GM19043 (cell line): ENCODE measurements at regions not wholly inside any gene's neighbourhood (a gene's known extent, or its start where the extent isn't known, plus 50 kb on each side); places are given as distances from the start of the nearest gene placed in this dataset.

ENCODE experiments used
- ATAC-seq: cut with Tn5 transposase; IDR thresholded peaks from one replicate; pipeline ENCODE4 v1.9.1; 2021; ENCODE audit warnings: low read depth; ENCODE audit not compliant: unreplicated experiment

DNA sequence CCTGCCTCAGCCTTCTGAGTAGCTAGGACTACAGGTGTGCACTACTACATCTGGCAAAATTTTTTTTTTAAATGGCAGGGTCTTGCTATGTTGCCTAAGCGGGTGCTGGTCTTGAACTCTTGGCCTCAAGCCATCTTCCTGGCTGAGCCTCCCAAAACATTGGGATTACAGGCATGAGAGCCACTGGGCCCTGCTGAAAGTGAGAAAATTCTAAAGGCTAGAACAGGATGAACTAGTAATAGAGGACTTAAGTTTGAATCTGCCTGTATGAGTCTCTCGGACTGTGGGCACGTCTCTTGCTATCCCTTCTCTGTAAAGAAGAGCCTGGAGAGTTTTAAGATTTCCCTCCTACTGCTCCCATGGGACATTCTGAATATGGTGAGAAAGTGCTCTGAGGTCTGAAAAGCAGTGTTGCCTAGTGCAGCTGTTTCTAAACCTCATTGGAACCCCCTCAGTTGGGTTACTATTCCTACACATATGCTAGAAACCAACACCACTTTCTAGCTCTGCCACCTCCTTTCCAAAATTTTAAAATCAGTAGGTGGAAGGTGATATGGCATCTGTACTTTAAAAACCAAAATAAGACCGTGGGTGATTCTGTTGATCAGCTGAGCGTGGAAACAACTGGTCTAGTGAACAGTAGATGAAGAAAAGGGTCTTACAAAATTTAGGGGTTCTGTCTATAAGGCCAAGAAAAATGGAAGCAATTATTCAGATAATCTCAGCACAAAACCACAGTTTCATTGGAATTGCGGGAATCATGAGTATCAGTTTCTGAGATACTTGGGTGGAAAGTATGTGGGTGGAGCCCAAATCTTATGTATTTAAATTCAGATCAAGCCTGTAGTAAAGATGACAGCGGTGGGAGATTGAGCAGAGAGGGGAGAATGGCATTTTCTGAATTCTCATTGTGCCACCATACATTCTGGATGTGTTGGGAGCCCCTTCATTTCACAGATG, 259.8 kb upstream of the CXCR4 start:
- no peak for ATAC-seq

DNA sequence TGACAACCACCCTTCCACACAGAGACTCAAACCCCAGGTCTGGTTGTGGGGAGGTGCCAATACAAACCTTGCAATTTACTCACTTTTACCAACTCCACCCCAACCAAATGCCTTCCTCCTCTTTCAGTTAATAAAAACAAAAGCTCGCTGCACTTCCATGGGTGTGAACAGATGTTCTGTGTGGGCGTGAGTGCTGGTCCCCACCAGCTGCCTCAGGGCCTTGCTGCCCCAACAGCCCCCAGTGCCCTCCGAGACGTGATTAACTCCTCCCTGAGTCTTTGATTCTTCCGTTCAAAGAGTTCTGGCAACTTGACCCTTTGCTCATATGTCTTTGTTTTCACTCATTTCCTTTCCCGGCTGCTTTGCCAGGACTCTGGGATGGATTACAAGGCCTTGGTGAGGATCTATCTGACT, 258.9 kb upstream of the CXCR4 start:
- no peak for ATAC-seq

- ATAC-seq = no peak
Measured at GRCh38 chr2:136376211-136376610, 258.3 kb upstream of the CXCR4 start.

DNA sequence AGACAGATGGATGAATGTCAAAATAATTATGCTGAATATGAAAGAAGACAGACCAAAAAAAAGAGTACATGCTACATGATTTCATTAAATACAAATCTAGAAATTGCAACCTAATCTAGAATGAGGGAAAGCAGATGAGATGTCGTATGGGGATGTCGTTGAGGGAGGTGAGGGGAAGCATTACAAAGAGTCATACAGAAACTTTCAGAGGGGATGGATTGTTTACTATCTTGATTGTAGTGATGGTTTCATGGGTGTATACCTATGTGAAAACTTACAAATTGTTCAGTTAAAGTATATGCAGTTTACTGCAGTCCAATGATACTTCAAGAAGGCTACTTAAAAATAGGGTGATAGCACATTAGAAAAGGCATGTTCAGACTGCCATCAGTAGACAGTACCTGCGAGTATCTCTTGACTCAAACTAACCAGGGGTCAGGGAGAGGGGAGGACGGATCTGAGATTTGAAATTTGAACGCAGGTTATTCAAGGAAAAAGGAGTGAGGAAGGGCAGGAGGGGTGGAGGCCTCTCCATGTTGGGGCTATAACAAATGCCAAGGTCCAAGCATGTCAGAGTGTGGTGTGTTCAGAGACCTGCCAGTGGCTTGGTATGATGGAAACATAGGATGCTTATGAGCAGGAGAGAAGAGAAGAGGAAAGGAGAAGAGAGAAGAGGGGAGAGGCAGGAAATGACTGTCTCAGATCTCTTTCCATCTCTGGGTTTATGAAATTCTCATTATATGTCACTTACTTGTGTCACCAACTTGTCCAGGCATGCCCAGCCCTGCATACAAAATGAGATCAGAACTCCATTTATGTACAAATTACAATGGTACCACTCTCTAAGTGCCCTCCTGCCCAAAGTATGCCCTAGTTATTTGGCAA, 257.3 kb upstream of the CXCR4 start:
- no peak for ATAC-seq

DNA sequence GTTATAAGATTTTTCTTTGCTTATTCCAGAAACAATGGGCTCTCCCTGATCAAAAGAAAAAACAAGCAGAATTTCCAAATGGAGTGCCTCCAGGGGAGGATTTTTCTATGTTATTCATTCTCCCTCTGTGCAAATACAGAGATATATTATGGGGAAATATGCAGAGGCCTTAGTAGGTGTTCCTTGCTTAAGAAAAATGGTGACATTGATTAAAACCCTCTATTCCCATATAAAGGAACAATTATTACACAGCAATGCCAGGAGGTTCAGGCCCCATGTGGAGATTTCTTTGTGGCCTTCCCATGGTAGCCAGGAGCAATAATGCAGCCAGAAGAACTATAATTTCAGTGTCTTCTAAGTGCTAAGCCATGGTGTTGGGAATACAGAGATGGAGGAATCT, 255.9 kb upstream of the CXCR4 start:
- no peak for ATAC-seq

- ATAC-seq = no peak
Measured at GRCh38 chr2:136373029-136373428, 255.1 kb upstream of the CXCR4 start.

GRCh38 chr2:136363900-136364299, 246.0 kb upstream of the CXCR4 start:
- ATAC-seq = no peak

- ATAC-seq = no peak
Measured at GRCh38 chr2:136363470-136363869, 245.5 kb upstream of the CXCR4 start.

- peak; percentile 95 for ATAC-seq
Measured at GRCh38 chr2:136362676-136363390, 244.9 kb upstream of the CXCR4 start.

- no peak for ATAC-seq
Measured at GRCh38 chr2:136361521-136361920, 243.6 kb upstream of the CXCR4 start.

- ATAC-seq = no peak
Measured at GRCh38 chr2:136360790-136361189, 242.8 kb upstream of the CXCR4 start.

DNA sequence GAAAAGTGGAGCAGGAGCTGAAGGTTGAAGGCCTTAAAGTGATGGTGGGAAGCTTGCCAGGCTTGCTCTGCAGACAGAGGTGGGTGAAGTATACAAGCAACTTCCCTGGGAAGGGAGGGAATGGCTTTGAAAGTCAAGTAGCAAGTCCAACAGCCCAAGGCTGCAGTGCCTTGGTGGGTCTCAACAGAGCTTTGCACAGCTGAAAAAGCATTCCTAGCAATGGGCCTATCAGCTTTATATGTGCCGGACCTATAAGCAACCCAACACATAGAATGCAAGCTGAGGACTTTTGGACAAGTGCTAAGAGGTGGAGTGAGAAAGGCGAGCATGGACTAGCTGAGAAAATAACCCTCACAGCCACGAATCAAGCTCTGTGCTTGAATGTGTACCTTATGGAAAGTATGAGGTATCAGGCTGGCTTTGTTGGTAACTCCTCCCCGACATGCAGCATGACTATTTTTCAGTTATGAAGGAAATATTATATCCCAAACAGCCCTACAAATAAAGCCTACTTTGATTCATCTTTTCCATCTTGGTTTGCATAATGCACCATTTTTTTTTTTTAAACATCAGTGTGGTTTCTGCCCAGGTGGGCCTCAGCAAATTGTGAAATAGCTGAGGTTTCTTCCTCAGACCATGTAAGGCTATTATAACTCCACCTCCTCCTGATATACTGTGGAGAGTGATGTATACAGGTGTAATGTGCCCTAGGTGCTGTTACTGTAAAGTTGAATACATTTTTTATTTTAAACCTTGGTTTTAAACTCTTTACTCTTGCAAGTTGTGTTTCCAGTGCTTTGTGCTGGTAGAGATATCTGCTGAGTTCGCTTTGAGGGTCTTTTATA, 241.4 kb upstream of the CXCR4 start:
- no peak for ATAC-seq

DNA sequence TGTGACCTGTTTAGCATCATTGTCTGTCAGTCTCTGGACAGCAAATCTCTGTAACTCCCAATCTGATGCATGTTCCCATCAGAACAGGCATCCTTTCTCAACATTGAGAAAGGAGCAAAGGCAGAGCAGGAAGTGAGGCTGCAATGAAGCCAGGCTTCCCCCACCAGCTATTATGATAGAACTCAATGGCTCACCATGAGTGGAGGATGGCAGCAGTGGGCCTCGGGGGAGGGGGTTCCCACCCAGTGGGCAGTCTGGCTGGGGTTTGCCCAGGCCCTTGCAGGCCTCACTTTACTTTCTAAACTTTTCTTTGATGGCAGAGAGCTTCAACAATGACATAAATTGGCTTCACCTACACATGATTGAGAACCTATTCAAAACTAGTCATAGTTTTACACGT, 240.6 kb upstream of the CXCR4 start:
- no peak for ATAC-seq

GRCh38 chr2:136357007-136357380, 239.0 kb upstream of the CXCR4 start:
- ATAC-seq = no peak

DNA sequence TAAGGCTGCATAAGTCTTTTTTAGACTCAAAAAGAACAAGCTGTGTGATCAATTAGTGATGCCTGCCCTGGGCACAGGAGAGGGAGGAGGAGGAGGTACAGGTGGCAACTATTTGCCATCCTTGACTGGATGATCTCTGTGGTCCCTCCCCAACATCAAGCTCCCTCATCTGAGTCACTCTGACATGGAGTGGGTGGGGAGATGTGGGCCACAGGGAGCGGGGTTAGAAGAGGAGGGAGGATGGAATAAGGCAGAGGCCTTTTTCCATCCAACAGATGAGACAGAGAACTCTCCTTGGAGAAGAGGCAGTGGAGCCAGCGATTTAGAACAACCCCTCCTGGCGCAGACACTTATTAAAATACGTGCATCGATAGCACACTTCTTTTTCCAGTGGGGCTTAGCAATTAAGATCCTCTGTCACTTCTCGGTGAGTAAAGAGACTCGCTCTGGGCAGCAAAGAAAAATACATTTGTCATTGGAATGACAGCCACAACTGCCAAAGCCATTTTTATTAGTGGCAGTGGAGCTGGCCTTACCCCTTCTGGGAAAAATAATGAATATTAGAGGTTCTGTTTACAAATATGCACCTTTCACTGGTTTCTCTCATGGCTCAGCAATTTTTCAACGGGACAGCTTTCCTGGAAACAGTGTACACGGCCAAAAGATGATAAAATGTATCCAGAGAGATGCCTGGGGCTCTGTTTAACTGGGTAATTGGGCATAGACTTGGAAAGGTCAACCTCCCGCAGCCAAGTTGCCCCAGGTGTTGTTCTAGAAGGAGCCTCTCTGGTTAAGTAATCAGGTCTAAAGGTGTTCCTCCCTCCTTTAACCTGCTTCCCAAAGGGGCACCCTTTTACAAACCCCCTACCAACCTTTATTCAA, 238.4 kb upstream of the CXCR4 start:
- no peak for ATAC-seq

GRCh38 chr2:136351684-136352083, 233.7 kb upstream of the CXCR4 start:
- no peak for ATAC-seq

DNA sequence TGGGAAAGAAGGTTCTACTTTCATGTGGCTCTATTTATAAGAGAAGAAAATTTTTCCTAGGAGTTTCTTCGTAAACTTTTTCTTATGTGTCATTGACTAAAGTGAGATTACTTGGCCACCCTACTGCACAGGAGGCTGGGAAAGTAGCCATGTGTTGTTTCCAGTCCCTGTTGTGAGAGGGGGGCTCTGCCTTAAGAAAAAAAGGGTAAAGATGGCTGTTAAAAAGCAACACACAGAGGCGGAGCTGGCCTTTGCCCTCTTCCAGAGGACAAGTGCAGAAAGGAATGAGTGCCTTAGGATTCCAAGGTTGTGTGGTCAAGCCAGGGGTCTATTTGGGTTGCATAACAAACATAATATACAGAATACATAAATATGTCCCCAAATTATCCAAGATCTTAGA, 230.0 kb upstream of the CXCR4 start:
- no peak for ATAC-seq

DNA sequence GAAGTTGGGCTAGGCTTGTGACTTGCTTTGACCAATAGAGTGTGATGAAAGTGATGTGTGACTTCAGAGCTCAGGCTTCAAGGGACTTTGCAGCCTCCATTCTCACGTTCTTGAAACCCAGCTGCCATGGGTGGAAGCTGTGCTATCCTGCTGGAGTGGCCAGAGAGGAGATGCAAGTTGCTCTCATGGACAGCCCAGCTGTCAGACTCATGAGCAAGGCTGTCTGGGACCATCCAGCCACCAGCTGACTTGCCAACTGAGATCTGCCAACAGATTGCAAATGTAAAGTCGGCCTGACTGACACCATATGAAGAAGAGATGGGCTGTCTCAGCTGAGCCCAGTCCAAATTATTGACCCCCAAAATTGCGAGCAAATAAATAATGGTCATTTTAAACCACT, 226.4 kb upstream of the CXCR4 start:
- ATAC-seq = no peak

DNA sequence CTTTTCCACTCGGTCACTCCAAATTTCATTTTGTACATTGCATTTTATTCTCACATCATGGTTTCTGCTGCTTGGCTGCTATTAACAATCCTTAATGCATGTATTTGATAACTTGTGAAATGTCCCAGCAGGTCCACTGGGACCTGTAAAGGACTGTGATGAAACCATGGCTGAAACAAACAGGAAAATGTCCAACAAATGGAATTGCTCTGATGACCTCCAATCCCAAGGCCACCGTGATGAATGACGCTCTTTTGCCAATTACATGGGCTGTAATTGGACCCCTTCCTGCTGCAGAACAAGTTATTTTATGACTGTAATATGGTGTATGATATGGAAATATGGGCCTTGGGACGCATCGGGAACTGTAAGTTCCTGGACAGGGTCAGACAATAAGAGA, 224.2 kb upstream of the CXCR4 start:
- no peak for ATAC-seq
